IMR-90 (cell line): ENCODE measurements at regions not wholly inside any gene's neighbourhood (a gene's known extent, or its start where the extent isn't known, plus 50 kb on each side); places are given as distances from the start of the nearest gene placed in this dataset.

Experiments used
- ATAC-seq: fragments of 200-7000 bp; cut with Tn5 transposase; 2 replicates; pipeline ENCODE4 v1.9.1; 2020; ENCODE audit warnings: low read depth, mild to moderate bottlenecking, moderate library complexity
- BruUV-seq: library from RNA; stranded (reverse); fragments of 400-500 nt; replicated peaks from 2 replicates; lab custom pipeline; 2021; lab: Mats Ljungman, UMichigan
- CTCF ChIA-PET: fragments of 300-600 bp; formaldehyde crosslinking; extraction: SDS; loops from one replicate; lab custom pipeline; 2021; ENCODE audit warnings: antibody characterized with exemption; lab: Yijun Ruan, JAX
- POLR2A ChIA-PET: fragments of 300-600 bp; sonication (Branson Sonifier 250); formaldehyde crosslinking; loops from one replicate; lab custom pipeline; 2022; ENCODE audit warnings: antibody characterized with exemption; ENCODE audit not compliant: unreplicated experiment; lab: Charles Lee
- DNase-seq: peaks from one replicate; pipeline ENCODE4 v3.0.0; 2013
- H2AFZ ChIP-seq: replicated peaks from 2 replicates; pipeline ENCODE3; 2013; ENCODE audit warnings: low read length, mild to moderate bottlenecking; ENCODE audit not compliant: poor library complexity
- H2AK5ac ChIP-seq: 2 replicates; pipeline ENCODE4 v1.6.1; 2013; ENCODE audit warnings: low read depth, low read length, inconsistent platforms
- H2AK9ac ChIP-seq: replicated peaks from 2 replicates; pipeline ENCODE3; 2013; ENCODE audit warnings: mild to moderate bottlenecking, low read depth, low read length, moderate library complexity; ENCODE audit not compliant: poor library complexity
- H2BK120ac ChIP-seq: 2 replicates; pipeline ENCODE4 v1.6.1; 2013; ENCODE audit warnings: low read depth, low read length, inconsistent platforms
- H2BK15ac ChIP-seq: 3 replicates; pipeline ENCODE4 v1.6.1; 2013; ENCODE audit warnings: low read depth, low read length, inconsistent platforms
- H2BK20ac ChIP-seq: 2 replicates; pipeline ENCODE4 v1.6.1; 2013; ENCODE audit warnings: low read depth, mild to moderate bottlenecking, inconsistent platforms, low read length, moderate library complexity
- H2BK5ac ChIP-seq: 2 replicates; pipeline ENCODE4 v1.6.1; 2013; ENCODE audit warnings: mild to moderate bottlenecking, low read depth, low read length, inconsistent platforms; ENCODE audit not compliant: poor library complexity, severe bottlenecking
- H3K14ac ChIP-seq: replicated peaks from 2 replicates; pipeline ENCODE4 v1.6.1; 2013; ENCODE audit warnings: low read depth, low read length, inconsistent platforms
- H3K18ac ChIP-seq: 2 replicates; pipeline ENCODE4 v1.6.1; 2013; ENCODE audit warnings: low read depth, low read length, control low read depth
- H3K23ac ChIP-seq: 2 replicates; pipeline ENCODE4 v1.6.1; 2013; ENCODE audit warnings: low read depth, low read length, inconsistent platforms
- H3K27ac ChIP-seq: 2 replicates; pipeline ENCODE4 v1.5.1; 2013; ENCODE audit warnings: mild to moderate bottlenecking, control low read depth, low read length; ENCODE audit not compliant: insufficient read depth
- H3K27me3 ChIP-seq: 2 replicates; pipeline ENCODE4 v1.6.1; 2013; ENCODE audit warnings: low read length; ENCODE audit not compliant: control insufficient read depth, insufficient read depth
- H3K36me3 ChIP-seq: 2 replicates; pipeline ENCODE4 v1.6.1; 2013; ENCODE audit warnings: low read length, mixed read lengths; ENCODE audit not compliant: control insufficient read depth, insufficient read depth
- H3K4ac ChIP-seq: 2 replicates; pipeline ENCODE4 v1.6.1; 2013; ENCODE audit warnings: low read depth, low read length, inconsistent platforms
- H3K4me1 ChIP-seq: 2 replicates; pipeline ENCODE4 v1.6.1; 2013; ENCODE audit warnings: low read length, mixed read lengths; ENCODE audit not compliant: control insufficient read depth, insufficient read depth
- H3K4me2 ChIP-seq: 2 replicates; pipeline ENCODE4 v1.6.1; 2013; ENCODE audit warnings: low read depth, mild to moderate bottlenecking, control low read depth, low read length, moderate library complexity
- H3K4me3 ChIP-seq: 2 replicates; pipeline ENCODE4 v1.5.1; 2013; ENCODE audit warnings: low read depth, mild to moderate bottlenecking, control low read depth, low read length, moderate library complexity; ENCODE audit not compliant: insufficient read depth
- H3K56ac ChIP-seq: 2 replicates; pipeline ENCODE4 v1.6.1; 2013; ENCODE audit warnings: low read length, inconsistent platforms; ENCODE audit not compliant: insufficient read depth; ENCODE audit errors: extremely low read depth
- H3K79me1 ChIP-seq, 2 experiments: 2 replicates each; pipeline ENCODE4 v1.6.1; 2013; ENCODE audit warnings: low read length in 2 of 2, inconsistent platforms in 1 of 2, low read depth in 1 of 2
- H3K9ac ChIP-seq: 2 replicates; pipeline ENCODE4 v1.6.1; 2013; ENCODE audit warnings: low read depth, low read length, control low read depth
- H3K9me1 ChIP-seq: 2 replicates; pipeline ENCODE4 v1.6.1; 2013; ENCODE audit warnings: low read length, inconsistent platforms; ENCODE audit not compliant: insufficient read depth
- H3K9me3 ChIP-seq: 2 replicates; pipeline ENCODE4 v1.6.1; 2013; ENCODE audit warnings: low read length; ENCODE audit not compliant: control insufficient read depth, insufficient read depth
- H4K20me1 ChIP-seq: 2 replicates; pipeline ENCODE4 v1.6.1; 2013; ENCODE audit warnings: low read length, inconsistent platforms; ENCODE audit not compliant: insufficient read depth
- H4K5ac ChIP-seq: 2 replicates; pipeline ENCODE4 v1.6.1; 2013; ENCODE audit warnings: mild to moderate bottlenecking, low read depth, low read length, control low read depth
- H4K8ac ChIP-seq, 2 experiments: 2 replicates each; pipeline ENCODE4 v1.6.1; 2013; ENCODE audit warnings: low read depth in 2 of 2, low read length in 2 of 2, control low read depth in 1 of 2, inconsistent platforms in 1 of 2
- H4K91ac ChIP-seq: 2 replicates; pipeline ENCODE4 v1.6.1; 2013; ENCODE audit warnings: low read depth, low read length, inconsistent platforms; ENCODE audit not compliant: insufficient read depth
- CHD1 ChIP-seq: IDR thresholded peaks from 2 replicates; pipeline ENCODE4 v1.6.1; 2012; ENCODE audit warnings: low read depth, low read length, improper control_type of control experiment
- ELK1 ChIP-seq: fragments of 150-350 bp; IDR thresholded peaks from 2 replicates; pipeline ENCODE4 v1.6.1; 2016; ENCODE audit warnings: low read depth, mild to moderate bottlenecking, low read length, moderate library complexity, borderline replicate concordance
- MAFK ChIP-seq: IDR thresholded peaks from 2 replicates; pipeline ENCODE4 v1.6.1; 2012; ENCODE audit warnings: low read depth, low read length, improper control_type of control experiment
- MAZ ChIP-seq: IDR thresholded peaks from 2 replicates; pipeline ENCODE4 v1.6.1; 2012; ENCODE audit warnings: low read depth, mild to moderate bottlenecking, low read length, improper control_type of control experiment, moderate library complexity, borderline replicate concordance
- RFX5 ChIP-seq: IDR thresholded peaks from 2 replicates; pipeline ENCODE4 v1.8.0; 2012; ENCODE audit warnings: low read depth, mild to moderate bottlenecking, low read length, moderate library complexity
- dilution Hi-C: fragments of 300-500 bp; cut with HindIII; formaldehyde crosslinking; loops from one replicate; pipeline ENCODE4 v1.14.3; 2018; ENCODE audit warnings: low sequenced_read_pairs; ENCODE audit not compliant: unreplicated experiment
- in situ Hi-C: fragments of 300-500 bp; cut with MboI; formaldehyde crosslinking; loops from 3 replicates; pipeline ENCODE4 v1.14.3; 2019; ENCODE audit warnings: low sequenced_read_pairs, inconsistent platforms, mixed read lengths
- intact Hi-C: fragments of 100-400 bp; cut with micrococcal nuclease; formaldehyde crosslinking; loops from 2 replicates; pipeline ENCODE4 v1.10.0; 2022

DNA sequence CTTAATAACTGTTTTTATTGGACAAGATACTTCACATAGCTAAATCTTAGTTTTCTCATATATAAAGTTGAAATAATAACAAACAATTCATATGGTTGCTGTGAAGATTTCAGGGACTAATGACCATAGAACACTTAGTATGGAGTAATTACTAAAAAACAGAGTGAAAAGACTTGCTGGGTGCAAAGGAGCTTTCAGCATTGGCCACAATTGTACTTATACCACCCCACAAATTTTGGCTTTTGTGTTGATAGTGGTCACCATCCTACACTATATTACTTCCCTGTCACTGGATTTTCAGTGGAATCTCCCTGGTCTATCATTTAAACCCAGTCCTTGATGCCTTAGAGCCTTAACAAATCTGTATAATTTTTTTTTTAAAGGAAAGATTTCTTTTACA, 398.6 kb upstream of the EPHA7 start:
- H2AFZ ChIP-seq = no peak overlapping the region
- CTCF ChIA-PET = no interaction called here
- no peak for TF ChIP-seq CHD1
- TF ChIP-seq MAFK = no peak
- TF ChIP-seq ELK1 = no peak
- no peak for TF ChIP-seq MAZ
- TF ChIP-seq RFX5 = no peak
- no peaks in the 10 kb centered on the region for H4K20me1 ChIP-seq
- H2AK5ac ChIP-seq = no peak overlapping the region
- POLR2A ChIA-PET = no interaction called here
- H4K5ac ChIP-seq = no peak overlapping the region
- no peaks in the 10 kb centered on the region for H3K36me3 ChIP-seq
- in situ Hi-C loops (no loop called here), dilution Hi-C loops (no loop called here), intact Hi-C loops (no loop called here)
- no peak overlapping the region for H3K27ac ChIP-seq
- no peak overlapping the region for H3K18ac ChIP-seq
- H3K9me1 ChIP-seq = no peaks in the 10 kb centered on the region
- H3K9me3 ChIP-seq = no peaks in the 10 kb centered on the region
- no peak overlapping the region for H2AK9ac ChIP-seq
- DNase-seq (no peak), ATAC-seq (no peak)
- no peak overlapping the region for H2BK5ac ChIP-seq
- no TSS peak for BruUV-seq
- no peaks in the 10 kb centered on the region for H3K4me1 ChIP-seq
- H3K14ac ChIP-seq = no peak overlapping the region
- H3K4me3 ChIP-seq = no peak overlapping the region
- no peak overlapping the region for H2BK120ac ChIP-seq
- H4K91ac ChIP-seq = no peak overlapping the region
- H3K79me1 ChIP-seq = no peaks in the 10 kb centered on the region
- no peak overlapping the region for H2BK15ac ChIP-seq
- H3K23ac ChIP-seq = no peak overlapping the region
- no peak overlapping the region for H3K56ac ChIP-seq
- no peak overlapping the region for H2BK20ac ChIP-seq
- H3K4me2 ChIP-seq = no peak overlapping the region
- H3K9ac ChIP-seq = no peak overlapping the region
- H3K27me3 ChIP-seq = no peaks in the 10 kb centered on the region
- no peak overlapping the region for H3K4ac ChIP-seq
- H4K8ac ChIP-seq = no peak overlapping the region
